Activated naive CD4-positive, alpha-beta T cell treated with anti-CD3 and anti-CD28 coated beads, Interleukin-2, amount 10 ng/mL, durations not matched to agents 7 days and 5 days (primary cell): ENCODE measurements at regions not wholly inside any gene's neighbourhood (a gene's known extent, or its start where the extent isn't known, plus 50 kb on each side); places are given as distances from the start of the nearest gene placed in this dataset.

Experiments used
- CTCF ChIA-PET: fragments of 350-600 bp; sonication (Branson Sonifier 250); formaldehyde crosslinking; loops from one replicate; lab custom pipeline; 2021; ENCODE audit warnings: antibody characterized with exemption; lab: Charles Lee
- DNase-seq: peaks from one replicate; pipeline ENCODE4 v3.0.0-alpha.2; 2020
- H3K27ac Mint-ChIP-seq: one replicate; pipeline ENCODE4 v1.8.0; 2021; ENCODE audit warnings: mild to moderate bottlenecking, moderate library complexity, mixed read lengths
- H3K27me3 Mint-ChIP-seq: one replicate; pipeline ENCODE4 v1.8.0; 2021; ENCODE audit warnings: mild to moderate bottlenecking, mixed read lengths
- H3K36me3 Mint-ChIP-seq: one replicate; pipeline ENCODE4 v1.8.0; 2021; ENCODE audit warnings: mixed read lengths
- H3K4me1 Mint-ChIP-seq: one replicate; pipeline ENCODE4 v1.8.0; 2021; ENCODE audit warnings: mixed read lengths
- H3K4me3 Mint-ChIP-seq: one replicate; pipeline ENCODE4 v1.8.0; 2021; ENCODE audit warnings: mild to moderate bottlenecking, moderate library complexity, mixed read lengths
- H3K9me3 Mint-ChIP-seq: one replicate; pipeline ENCODE4 v1.8.0; 2021; ENCODE audit warnings: mixed read lengths

GRCh38 chr7:45983720-45984255 is 62.7 kb upstream of the IGFBP3 start:
- CTCF ChIA-PET, result no interaction called here
- Mint-ChIP-seq H3K9me3 (peaks cover 4% of the 10 kb centered on the region), H3K4me3 (no peak overlapping the region), H3K27me3 (no peaks in the 10 kb centered on the region), H3K4me1 (no peaks in the 10 kb centered on the region), H3K36me3 (no peaks in the 10 kb centered on the region), H3K27ac (no peak overlapping the region)
- no peak for DNase-seq

DNA sequence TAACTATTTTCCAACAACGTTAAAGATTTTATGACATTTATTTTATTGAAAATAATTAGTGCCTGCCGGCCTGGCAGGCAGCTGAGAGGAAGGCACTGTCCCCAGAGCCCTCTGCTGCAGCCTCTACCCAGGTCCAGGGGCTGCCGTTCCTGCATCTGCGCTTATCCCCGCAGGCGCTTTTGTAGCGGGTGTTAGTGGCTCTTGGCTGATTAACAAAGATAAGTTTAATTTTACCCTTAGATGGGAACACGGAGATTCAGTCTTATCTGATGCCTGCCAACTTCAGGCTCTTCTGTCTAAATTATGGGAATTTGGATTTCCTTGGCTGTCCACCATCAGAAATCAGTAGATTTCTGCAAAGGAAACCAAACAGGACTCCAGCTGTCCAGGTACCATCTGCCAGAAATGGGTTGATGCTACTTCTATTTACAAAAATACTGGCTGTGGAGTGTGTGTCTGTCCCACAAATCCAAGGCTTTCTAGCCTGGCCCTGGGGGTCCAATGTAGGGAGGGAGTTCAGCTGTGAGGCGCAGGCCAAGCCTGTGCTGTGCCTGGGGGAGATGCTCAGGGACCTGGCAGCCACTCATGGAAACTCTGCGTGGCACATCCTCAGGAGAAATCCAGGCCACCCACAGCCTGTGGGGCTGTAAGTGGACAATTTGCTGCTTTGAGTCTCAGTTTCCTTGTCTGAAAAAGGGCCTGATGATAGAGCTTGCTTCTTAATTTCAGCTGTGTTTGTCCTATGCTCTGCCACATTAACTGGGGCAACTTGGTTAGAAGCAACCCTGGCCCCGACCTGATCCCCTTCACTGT is 62.0 kb upstream of the IGFBP3 start:
- CTCF ChIA-PET, result no interaction called here
- Mint-ChIP-seq H3K4me3 (no peak overlapping the region), H3K27me3 (no peaks in the 10 kb centered on the region), H3K4me1 (no peaks in the 10 kb centered on the region), H3K36me3 (no peaks in the 10 kb centered on the region), H3K9me3 (peaks cover 4% of the 10 kb centered on the region), H3K27ac (no peak overlapping the region)
- no peak for DNase-seq

DNA sequence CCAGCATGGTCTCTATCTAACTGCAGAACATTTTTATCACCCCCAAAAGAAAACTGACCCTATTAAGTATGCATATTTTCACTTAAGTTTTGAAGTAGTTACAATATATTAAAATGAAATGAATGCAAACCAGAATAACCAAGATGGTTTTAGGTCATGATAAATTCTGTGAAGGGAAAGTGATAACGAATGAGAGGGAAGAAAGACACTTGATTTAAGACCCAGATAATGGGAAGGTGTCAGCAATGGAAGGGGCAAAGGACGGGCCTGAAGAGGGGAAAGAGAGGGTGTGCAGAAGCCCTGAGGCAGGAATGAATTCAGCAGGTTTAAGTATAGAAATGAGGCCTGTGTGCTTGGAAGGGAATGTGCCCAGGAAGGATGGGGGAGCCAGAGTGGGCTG is 61.1 kb upstream of the IGFBP3 start:
- Mint-ChIP-seq H3K9me3 (peaks cover 4% of the 10 kb centered on the region), H3K4me1 (no peaks in the 10 kb centered on the region), H3K4me3 (no peak overlapping the region), H3K27me3 (no peaks in the 10 kb centered on the region), H3K36me3 (no peaks in the 10 kb centered on the region), H3K27ac (no peak overlapping the region)
- CTCF ChIA-PET, result no interaction called here
- DNase-seq, result no peak

DNA sequence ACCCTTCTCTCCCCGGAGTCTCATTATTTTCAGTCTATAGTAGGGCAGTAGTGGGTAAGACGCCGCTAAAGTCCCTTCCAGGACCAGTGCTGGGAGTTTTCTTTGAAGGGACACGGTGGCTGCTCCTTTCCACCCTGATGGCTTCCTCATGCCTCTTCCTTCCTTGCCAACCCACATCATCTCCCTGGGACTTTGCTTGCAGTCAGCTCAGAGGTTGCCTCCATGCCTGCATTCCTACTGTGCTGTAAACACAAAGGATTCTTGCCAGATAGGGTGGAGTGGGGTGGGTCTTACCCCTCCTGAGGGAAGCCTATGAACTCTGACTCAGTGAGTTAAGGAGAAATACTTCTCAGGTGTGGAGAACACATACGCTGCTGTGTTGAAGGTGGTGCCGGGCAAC is 59.9 kb upstream of the IGFBP3 start:
- DNase-seq, result no peak
- H3K27me3 Mint-ChIP-seq, result no peaks in the 10 kb centered on the region

DNA sequence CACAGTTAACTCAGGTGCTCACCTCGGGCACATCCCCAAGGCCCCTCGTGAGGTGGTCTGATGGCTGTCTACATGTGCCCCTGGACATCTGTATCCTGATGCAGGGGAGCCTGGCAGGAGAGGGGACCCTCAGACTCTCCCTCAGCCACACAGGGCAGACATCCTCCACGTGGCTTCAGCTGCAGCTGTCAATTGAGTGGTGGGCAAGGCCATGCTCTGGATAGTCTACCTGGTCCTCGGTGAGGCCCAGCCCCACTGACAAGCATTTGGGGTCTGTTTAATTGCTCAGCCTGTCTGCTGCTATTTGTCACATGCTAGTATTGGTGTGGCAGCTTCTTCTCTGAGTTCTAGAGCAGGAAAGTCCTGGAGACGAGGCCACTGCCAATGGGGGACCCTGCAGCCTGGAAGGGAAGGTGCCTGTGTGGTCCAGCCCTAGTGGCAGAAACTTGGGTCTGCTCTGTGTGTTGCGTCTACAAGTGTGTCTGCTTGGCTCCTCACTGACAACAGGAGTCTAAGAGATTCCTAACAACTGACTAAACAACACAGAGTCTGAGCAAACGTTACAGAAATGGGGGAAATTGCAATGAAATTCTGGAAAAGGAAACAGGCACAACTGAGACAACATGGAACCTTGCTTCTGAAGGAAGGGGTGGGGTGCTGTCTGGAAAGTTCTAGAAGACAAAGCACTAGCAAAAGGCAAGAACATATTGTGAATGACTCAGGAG is 59.3 kb upstream of the IGFBP3 start:
- no peaks in the 10 kb centered on the region for H3K27me3 Mint-ChIP-seq
- H3K4me1 Mint-ChIP-seq, result no peaks in the 10 kb centered on the region
- H3K9me3 Mint-ChIP-seq, result peaks cover 4% of the 10 kb centered on the region
- no peaks in the 10 kb centered on the region for H3K36me3 Mint-ChIP-seq
- CTCF ChIA-PET, result no interaction called here
- DNase-seq, result no peak
- no peak overlapping the region for H3K27ac Mint-ChIP-seq
- no peak overlapping the region for H3K4me3 Mint-ChIP-seq

More for the DNA sequence above, 59.9 kb upstream of the IGFBP3 start:
- Mint-ChIP-seq H3K4me1 (no peaks in the 10 kb centered on the region), H3K27ac (no peak overlapping the region), H3K36me3 (no peaks in the 10 kb centered on the region), H3K4me3 (no peak overlapping the region), H3K9me3 (peaks cover 4% of the 10 kb centered on the region)
- CTCF ChIA-PET, result no interaction called here

GRCh38 chr7:45979275-45980180 is 58.5 kb upstream of the IGFBP3 start:
- no peak overlapping the region for H3K4me3 Mint-ChIP-seq
- no peak for DNase-seq
- H3K27ac Mint-ChIP-seq, result no peak overlapping the region
- CTCF ChIA-PET, result no interaction called here
- no peaks in the 10 kb centered on the region for H3K27me3 Mint-ChIP-seq
- H3K4me1 Mint-ChIP-seq, result no peaks in the 10 kb centered on the region
- no peaks in the 10 kb centered on the region for H3K36me3 Mint-ChIP-seq
- H3K9me3 Mint-ChIP-seq, result peaks cover 7% of the 10 kb centered on the region

DNA sequence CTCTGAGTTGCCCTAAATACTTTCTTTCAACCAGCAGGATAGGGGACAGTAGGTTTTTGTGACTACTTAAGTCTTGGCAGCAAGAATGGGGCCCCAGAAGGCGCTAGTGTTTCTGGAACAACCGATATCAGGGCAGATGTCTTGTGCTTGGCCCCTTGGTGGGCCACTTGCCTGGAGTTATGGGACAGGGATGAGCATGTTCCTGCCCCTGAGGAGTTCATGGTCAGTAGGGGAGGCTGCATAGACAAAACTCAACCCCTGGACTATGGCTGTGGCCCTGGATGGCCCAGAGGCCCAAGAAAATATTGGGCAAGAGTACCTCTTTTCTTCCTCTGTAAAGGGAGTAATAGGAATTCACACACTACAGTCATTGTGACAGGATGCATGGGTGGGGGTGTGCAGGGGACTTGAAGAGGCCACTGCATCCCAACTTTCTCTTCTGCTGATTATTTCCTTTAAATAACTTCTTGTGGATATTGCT is 57.7 kb upstream of the IGFBP3 start:
- H3K4me3 Mint-ChIP-seq, result no peak overlapping the region

GRCh38 chr7:45978010-45978681 is 57.1 kb upstream of the IGFBP3 start:
- Mint-ChIP-seq H3K27ac (no peak overlapping the region), H3K4me1 (no peaks in the 10 kb centered on the region)
- CTCF ChIA-PET, result no interaction called here

More for the DNA sequence above, 57.7 kb upstream of the IGFBP3 start:
- DNase-seq, result no peak
- no peaks in the 10 kb centered on the region for H3K36me3 Mint-ChIP-seq
- H3K9me3 Mint-ChIP-seq, result peaks cover 7% of the 10 kb centered on the region
- H3K4me1 Mint-ChIP-seq, result no peaks in the 10 kb centered on the region
- CTCF ChIA-PET, result no interaction called here
- H3K27me3 Mint-ChIP-seq, result no peaks in the 10 kb centered on the region
- H3K27ac Mint-ChIP-seq, result no peak overlapping the region

GRCh38 chr7:45977256-45977780 is 56.2 kb upstream of the IGFBP3 start:
- CTCF ChIA-PET, result no interaction called here
- Mint-ChIP-seq H3K27me3 (peaks cover 4% of the 10 kb centered on the region), H3K4me1 (no peaks in the 10 kb centered on the region)

More at GRCh38 chr7:45978010-45978681, 57.1 kb upstream of the IGFBP3 start:
- Mint-ChIP-seq H3K36me3 (no peaks in the 10 kb centered on the region), H3K4me3 (no peak overlapping the region), H3K27me3 (no peaks in the 10 kb centered on the region), H3K9me3 (peaks cover 7% of the 10 kb centered on the region)
- no peak for DNase-seq

GRCh38 chr7:45976485-45976856 is 55.4 kb upstream of the IGFBP3 start:
- DNase-seq, result no peak
- H3K4me1 Mint-ChIP-seq, result no peaks in the 10 kb centered on the region
- H3K36me3 Mint-ChIP-seq, result no peaks in the 10 kb centered on the region
- no peak overlapping the region for H3K27ac Mint-ChIP-seq
- H3K4me3 Mint-ChIP-seq, result no peak overlapping the region
- peaks cover 2% of the 10 kb centered on the region for H3K9me3 Mint-ChIP-seq
- CTCF ChIA-PET, result no interaction called here
- peaks cover 4% of the 10 kb centered on the region for H3K27me3 Mint-ChIP-seq

More at GRCh38 chr7:45977256-45977780, 56.2 kb upstream of the IGFBP3 start:
- Mint-ChIP-seq H3K36me3 (no peaks in the 10 kb centered on the region), H3K4me3 (no peak overlapping the region), H3K27ac (no peak overlapping the region), H3K9me3 (peaks cover 6% of the 10 kb centered on the region)
- DNase-seq, result no peak

GRCh38 chr7:45975847-45976484 is 54.9 kb upstream of the IGFBP3 start:
- Mint-ChIP-seq H3K4me3 (no peak overlapping the region), H3K36me3 (no peaks in the 10 kb centered on the region), H3K27me3 (peaks cover 4% of the 10 kb centered on the region), H3K9me3 (peaks cover 2% of the 10 kb centered on the region), H3K4me1 (no peaks in the 10 kb centered on the region), H3K27ac (no peak overlapping the region)
- no peak for DNase-seq
- CTCF ChIA-PET, result no interaction called here

DNA sequence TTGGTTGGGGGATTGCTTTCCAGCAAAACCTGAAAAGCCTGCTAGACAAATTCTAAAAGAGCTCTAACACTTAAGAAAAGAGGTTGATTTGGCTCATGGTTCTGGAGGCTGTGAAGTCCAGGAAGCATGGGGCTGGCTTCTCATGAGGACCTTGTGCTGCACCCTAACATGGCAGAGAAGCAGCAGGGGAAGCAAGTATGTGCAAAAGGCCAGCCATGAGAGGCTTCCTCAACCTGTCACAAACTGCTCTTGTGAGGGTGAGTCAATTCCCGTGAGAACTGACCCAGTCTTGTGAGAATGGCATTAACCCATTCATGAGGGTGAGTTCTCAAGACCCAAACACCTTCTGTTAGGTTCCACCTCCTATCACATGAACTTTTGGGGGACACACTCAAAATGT is 54.3 kb upstream of the IGFBP3 start:
- Mint-ChIP-seq H3K9me3 (peaks cover 2% of the 10 kb centered on the region), H3K4me3 (no peak overlapping the region), H3K4me1 (no peaks in the 10 kb centered on the region), H3K27ac (no peak overlapping the region), H3K27me3 (peaks cover 4% of the 10 kb centered on the region), H3K36me3 (no peaks in the 10 kb centered on the region)
- no peak for DNase-seq
- CTCF ChIA-PET, result no interaction called here
